SKM-1 treated with dmso at 0.1 percent for 144 hours (cell line): ENCODE measurements at regions not wholly inside any gene's neighbourhood (a gene's known extent, or its start where the extent isn't known, plus 50 kb on each side); places are given as distances from the start of the nearest gene placed in this dataset.
"Not testable (repeated sequence)": the region's sequence is repeated elsewhere in the genome, so short reads cannot be mapped to it uniquely, and the experiment has no call there.

ENCODE experiments used
- DNase-seq: peaks from one replicate; lab custom pipeline; 2025; ENCODE audit not compliant: unreplicated experiment; lab: John Stamatoyannopoulos, UW

GRCh38 chr3:106072596-106072995 lies 203.8 kb upstream of the CBLB start:
- DNase-seq = not testable (repeated sequence)

- not testable (repeated sequence) for DNase-seq
Measured at GRCh38 chr3:106073806-106074205, 205.0 kb upstream of the CBLB start.

- DNase-seq = not testable (repeated sequence)
Measured at GRCh38 chr3:106075731-106076130, 206.9 kb upstream of the CBLB start.

GRCh38 chr3:106078635-106079034 lies 209.8 kb upstream of the CBLB start:
- no peak for DNase-seq

DNA sequence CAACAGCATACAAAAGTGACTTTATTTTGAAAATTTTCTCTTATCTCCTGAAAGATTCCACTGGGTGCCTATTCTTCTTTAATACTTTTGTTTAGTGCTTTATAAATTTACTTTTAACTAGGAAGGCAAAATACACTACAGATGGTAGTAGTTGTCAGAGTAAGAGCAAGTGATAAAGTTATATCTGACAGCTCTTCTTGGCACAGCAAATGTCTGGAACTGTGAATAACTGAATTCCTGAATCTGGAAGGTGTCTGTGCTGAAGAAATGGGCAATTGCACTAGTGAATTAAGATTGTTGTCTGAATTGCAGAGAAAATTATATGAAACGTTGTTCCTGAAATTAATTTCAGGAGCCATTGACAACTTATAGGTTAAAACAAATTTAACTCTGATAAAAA lies 213.8 kb upstream of the CBLB start:
- DNase-seq = no peak

GRCh38 chr3:106083207-106083606 lies 214.4 kb upstream of the CBLB start:
- DNase-seq = no peak

GRCh38 chr3:106083854-106084253 lies 215.0 kb upstream of the CBLB start:
- DNase-seq = no peak

GRCh38 chr3:106086038-106086437 lies 217.2 kb upstream of the CBLB start:
- no peak for DNase-seq

- DNase-seq = no peak
Measured at GRCh38 chr3:106086636-106087035, 217.8 kb upstream of the CBLB start.

- DNase-seq = no peak
Measured at GRCh38 chr3:106088304-106088703, 219.5 kb upstream of the CBLB start.

- DNase-seq = no peak
Measured at GRCh38 chr3:106088899-106089298, 220.1 kb upstream of the CBLB start.

DNA sequence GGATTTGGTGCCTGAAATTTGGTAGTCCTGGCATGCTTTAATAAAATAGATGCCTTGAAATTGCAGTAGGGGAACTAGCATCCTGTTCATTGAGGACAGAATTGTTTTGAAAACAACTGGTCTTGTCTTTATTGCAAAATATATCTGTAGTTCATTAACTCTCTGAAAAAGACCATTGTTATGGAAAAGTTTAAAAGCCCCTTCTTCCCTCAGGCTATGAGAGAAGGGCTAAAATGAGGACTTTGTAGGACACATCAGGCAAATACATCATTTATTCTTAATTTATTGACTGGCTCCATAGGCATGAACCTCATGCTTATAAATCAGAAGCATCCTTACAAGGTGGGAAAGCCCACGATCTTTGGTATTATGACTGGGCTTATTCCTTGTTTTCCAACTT lies 221.0 kb upstream of the CBLB start:
- DNase-seq = no peak

DNA sequence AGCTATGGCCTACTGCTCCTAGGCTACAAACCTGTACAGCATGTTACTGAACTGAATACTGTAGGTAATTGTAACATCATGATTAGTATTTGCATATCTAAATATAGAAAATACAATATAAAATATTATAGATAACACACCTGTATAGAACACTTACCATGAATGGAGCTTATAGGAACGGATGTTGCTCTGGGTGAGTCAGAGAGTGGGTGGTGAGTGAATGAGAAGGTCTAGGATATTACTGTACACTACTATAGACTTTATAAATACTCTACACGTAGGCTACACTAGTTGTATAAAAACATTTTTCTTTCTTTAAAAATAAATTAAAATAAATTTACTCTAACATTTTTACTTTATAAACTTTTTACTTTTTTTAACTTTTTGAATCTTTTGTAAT lies 224.0 kb upstream of the CBLB start:
- no peak for DNase-seq

- no peak for DNase-seq
Measured at GRCh38 chr3:106093616-106094015, 224.8 kb upstream of the CBLB start.

GRCh38 chr3:106097817-106098435 lies 229.1 kb upstream of the CBLB start:
- DNase-seq = no peak

- no peak for DNase-seq
Measured at GRCh38 chr3:106103383-106103782, 234.6 kb upstream of the CBLB start.

DNA sequence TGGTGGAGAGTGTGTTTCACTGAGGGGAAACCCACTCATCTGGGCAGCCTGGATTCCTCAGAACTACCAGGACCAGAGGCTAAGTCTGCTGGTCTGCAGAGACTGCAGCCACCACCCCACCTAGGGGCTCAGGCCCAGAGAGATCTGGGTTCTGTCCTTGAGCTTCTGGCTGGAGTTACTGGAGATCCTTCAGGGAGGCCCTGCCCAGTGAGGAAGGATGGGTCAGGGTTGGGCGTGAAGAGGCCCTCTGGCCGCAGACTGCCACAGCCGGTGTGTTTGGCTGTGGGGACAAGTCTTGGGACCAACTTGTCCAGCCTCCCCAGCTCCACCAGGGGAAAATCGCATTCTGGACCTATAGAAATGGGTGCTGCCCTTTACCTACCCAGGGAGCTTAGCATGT lies 235.3 kb upstream of the CBLB start:
- DNase-seq = no peak

DNA sequence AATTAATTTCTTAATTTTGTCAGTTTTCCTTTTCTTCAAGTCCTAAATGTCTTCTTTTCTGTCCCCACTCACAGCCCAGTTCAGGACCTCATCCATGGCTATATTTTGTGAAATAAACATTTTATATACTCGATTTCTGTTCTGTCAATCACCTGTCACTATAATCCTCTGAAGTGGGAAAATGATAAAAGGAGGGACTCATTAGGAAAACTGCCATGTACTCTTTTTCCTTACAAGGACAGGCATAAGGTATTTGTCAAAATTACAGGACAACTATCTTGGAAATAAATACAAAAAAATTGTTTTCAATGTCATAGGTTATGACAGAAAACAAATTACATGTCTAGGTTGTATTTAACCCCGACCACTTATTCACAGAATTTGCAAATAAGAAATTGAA lies 240.1 kb upstream of the CBLB start:
- no peak for DNase-seq

DNA sequence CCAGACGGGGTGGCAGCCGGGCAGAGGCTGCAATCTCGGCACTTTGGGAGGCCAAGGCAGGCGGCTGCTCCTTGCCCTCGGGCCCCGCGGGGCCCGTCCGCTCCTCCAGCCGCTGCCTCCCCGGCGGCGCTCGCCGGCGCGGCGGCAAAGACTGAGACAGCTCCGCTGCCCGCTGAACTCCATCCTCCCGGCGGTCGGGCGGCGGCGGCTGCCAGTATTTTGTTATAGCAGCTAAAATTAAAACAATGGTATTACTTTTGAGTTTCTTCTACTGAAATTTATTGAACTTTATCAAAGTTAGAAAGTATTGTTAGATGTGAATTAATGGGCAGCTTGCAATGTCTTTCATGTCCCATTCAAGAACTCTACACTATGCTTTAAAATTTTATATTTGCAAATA lies 243.7 kb upstream of the CBLB start:
- DNase-seq = not testable (repeated sequence)

- DNase-seq = no peak
Measured at GRCh38 chr3:106113747-106114146, 244.9 kb upstream of the CBLB start.

DNA sequence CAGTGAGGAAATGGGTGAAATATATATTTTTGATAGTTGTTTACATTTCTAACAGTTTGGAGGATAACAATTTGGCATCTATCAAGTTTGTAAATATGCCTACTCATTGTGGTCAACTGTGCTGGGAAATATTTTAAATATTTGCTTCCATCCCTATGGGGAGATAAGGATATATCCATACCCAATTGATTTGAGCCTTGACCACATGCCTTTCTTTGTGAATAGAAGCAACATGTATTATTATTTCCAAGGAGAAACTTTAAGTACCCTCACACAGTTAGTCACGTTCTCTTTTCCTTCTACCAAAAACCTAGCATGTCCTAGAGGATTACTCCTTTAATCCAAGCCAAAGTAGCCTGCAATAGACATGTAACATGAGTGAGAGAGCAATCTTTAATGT lies 245.4 kb upstream of the CBLB start:
- DNase-seq = no peak

- no peak for DNase-seq
Measured at GRCh38 chr3:106114848-106115247, 246.0 kb upstream of the CBLB start.

DNA sequence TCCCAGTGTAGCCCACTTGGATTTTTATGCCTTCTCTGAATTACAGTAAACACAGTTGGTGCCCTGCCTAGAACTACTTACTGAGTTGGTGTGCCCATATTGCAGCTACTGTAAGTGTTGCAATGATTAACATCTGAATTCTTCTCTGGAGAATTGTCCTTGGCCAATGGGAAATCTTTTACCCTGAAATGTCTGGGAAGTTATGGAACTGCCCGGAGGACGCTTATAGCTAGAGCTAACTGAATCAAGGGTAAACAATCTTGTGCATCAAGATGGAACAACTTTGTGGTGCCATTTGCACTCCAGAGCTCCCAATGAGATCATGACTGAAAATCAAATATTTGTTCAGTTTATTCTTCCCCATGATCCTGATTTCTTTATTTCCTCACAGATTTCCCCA lies 246.7 kb upstream of the CBLB start:
- no peak for DNase-seq
